Hepatocyte (in vitro differentiated cells): ENCODE measurements at regions not wholly inside any gene's neighbourhood (a gene's known extent, or its start where the extent isn't known, plus 50 kb on each side); places are given as distances from the start of the nearest gene placed in this dataset.

Experiments used
- DNase-seq: peaks from one replicate; pipeline ENCODE4 v3.0.0-alpha.2; 2016; ENCODE audit warnings: low spot score
- H2AFZ ChIP-seq: fragments of 200-600 bp; sonication (generic); 2 replicates; pipeline ENCODE4 v1.6.0; 2016; ENCODE audit warnings: antibody characterized with exemption, mild to moderate bottlenecking
- H3K27ac ChIP-seq: fragments of 200-600 bp; sonication (generic); 2 replicates; pipeline ENCODE4 v1.5.1; 2016; ENCODE audit warnings: mild to moderate bottlenecking
- H3K27me3 ChIP-seq: fragments of 200-600 bp; sonication (generic); 2 replicates; pipeline ENCODE4 v1.6.1; 2016
- H3K36me3 ChIP-seq: fragments of 200-600 bp; sonication (generic); replicated peaks from 2 replicates; pipeline ENCODE4 v1.5.1; 2016; ENCODE audit warnings: low read depth; ENCODE audit not compliant: insufficient read depth
- H3K4me1 ChIP-seq: fragments of 200-600 bp; sonication (generic); 2 replicates; pipeline ENCODE4 v1.5.1; 2016; ENCODE audit warnings: mild to moderate bottlenecking, moderate library complexity; ENCODE audit not compliant: insufficient read depth
- H3K4me2 ChIP-seq: fragments of 200-600 bp; sonication (generic); 2 replicates; pipeline ENCODE4 v1.6.0; 2016
- H3K4me3 ChIP-seq: fragments of 200-600 bp; sonication (generic); 2 replicates; pipeline ENCODE4 v1.5.1; 2016; ENCODE audit warnings: mild to moderate bottlenecking
- H3K79me2 ChIP-seq: fragments of 200-600 bp; sonication (generic); 2 replicates; pipeline ENCODE4 v1.6.0; 2017; ENCODE audit warnings: mild to moderate bottlenecking
- H3K9me2 ChIP-seq: fragments of 200-600 bp; sonication (generic); replicated peaks from 2 replicates; pipeline ENCODE4 v1.6.0; 2017; ENCODE audit warnings: mild to moderate bottlenecking; ENCODE audit not compliant: insufficient read depth
- H3K9me3 ChIP-seq: fragments of 200-600 bp; sonication (generic); 2 replicates; pipeline ENCODE4 v1.5.1; 2016; ENCODE audit warnings: low read depth, mild to moderate bottlenecking
- H4K20me1 ChIP-seq: fragments of 200-600 bp; sonication (generic); 2 replicates; pipeline ENCODE4 v1.6.0; 2016; ENCODE audit warnings: mild to moderate bottlenecking; ENCODE audit not compliant: insufficient read depth, poor library complexity, severe bottlenecking
- CTCF ChIP-seq: fragments of 200-600 bp; sonication (generic); IDR thresholded peaks from 2 replicates; pipeline ENCODE4 v1.5.1; 2016; ENCODE audit warnings: antibody characterized with exemption, mild to moderate bottlenecking; ENCODE audit not compliant: poor library complexity
- EZH2 ChIP-seq: fragments of 200-600 bp; sonication (generic); IDR thresholded peaks from 2 replicates; pipeline ENCODE4 v1.6.1; 2016; ENCODE audit warnings: antibody characterized with exemption, mild to moderate bottlenecking, borderline replicate concordance
- EZH2phosphoT487 ChIP-seq: fragments of 200-600 bp; sonication (generic); IDR thresholded peaks from one replicate; pipeline ENCODE4 v1.6.1; 2018; ENCODE audit warnings: antibody characterized with exemption, mild to moderate bottlenecking, low read depth, moderate library complexity; ENCODE audit not compliant: unreplicated experiment, severe bottlenecking
- WGBS: methylation state at CpG from one replicate; pipeline ENCODE4 v1.1.6; 2016; ENCODE audit warnings: low lambda C conversion rate; ENCODE audit errors: missing lambda C conversion rate; 5-methylcytosine and 5-hydroxymethylcytosine counted together

GRCh38 chr10:60508037-60508436, 118.4 kb upstream of the ANK3 start:
- Histone ChIP-seq H3K4me1 (no peaks in the 10 kb centered on the region), H3K79me2 (no peaks in the 10 kb centered on the region), H4K20me1 (no peaks in the 10 kb centered on the region), H3K27me3 (no peaks in the 10 kb centered on the region), H3K9me2 (no peaks in the 10 kb centered on the region), H3K4me3 (no peak overlapping the region), H3K4me2 (no peak overlapping the region), H3K9me3 (no peaks in the 10 kb centered on the region), H3K27ac (no peak overlapping the region), H2AFZ (no peak overlapping the region), H3K36me3 (no peaks in the 10 kb centered on the region)
- TF ChIP-seq CTCF (no peak), EZH2phosphoT487 (no peak), EZH2 (no peak)
- no peak for DNase-seq
- WGBS, result 97% methylated on average over 3 of the region's 3 CpGs

- no peak for DNase-seq
- Histone ChIP-seq H3K79me2 (no peaks in the 10 kb centered on the region), H3K4me1 (no peaks in the 10 kb centered on the region), H3K27ac (no peak overlapping the region), H2AFZ (no peak overlapping the region), H4K20me1 (no peaks in the 10 kb centered on the region), H3K9me3 (no peaks in the 10 kb centered on the region), H3K4me2 (no peak overlapping the region), H3K9me2 (no peaks in the 10 kb centered on the region), H3K36me3 (no peaks in the 10 kb centered on the region), H3K27me3 (no peaks in the 10 kb centered on the region), H3K4me3 (no peak overlapping the region)
- whole genome bisulfite sequencing, result 96% methylated on average over 4 of the region's 4 CpGs
- TF ChIP-seq EZH2 (no peak), EZH2phosphoT487 (no peak), CTCF (no peak)
These were observed 112.9 kb upstream of the ANK3 start for GRCh38 chr10:60502621-60503020.

GRCh38 chr10:60498985-60499384, 109.3 kb upstream of the ANK3 start:
- DNase-seq, result no peak
- no peaks in the 10 kb centered on the region for H3K79me2 ChIP-seq
- no peaks in the 10 kb centered on the region for H3K4me1 ChIP-seq
- H3K36me3 ChIP-seq, result no peaks in the 10 kb centered on the region
- TF ChIP-seq EZH2, result no peak
- no peak for TF ChIP-seq EZH2phosphoT487
- no peak for TF ChIP-seq CTCF
- no peak overlapping the region for H3K27ac ChIP-seq
- H2AFZ ChIP-seq, result no peak overlapping the region
- WGBS, result 93% methylated on average over 3 of the region's 3 CpGs
- no peak overlapping the region for H3K4me2 ChIP-seq
- no peak overlapping the region for H3K4me3 ChIP-seq
- no peaks in the 10 kb centered on the region for H3K9me3 ChIP-seq
- H3K9me2 ChIP-seq, result no peaks in the 10 kb centered on the region
- H3K27me3 ChIP-seq, result no peaks in the 10 kb centered on the region
- no peaks in the 10 kb centered on the region for H4K20me1 ChIP-seq

- H2AFZ ChIP-seq, result no peak overlapping the region
- H3K9me2 ChIP-seq, result no peaks in the 10 kb centered on the region
- H3K9me3 ChIP-seq, result no peaks in the 10 kb centered on the region
- WGBS, result 85% methylated on average over 1 of the region's 1 CpG
- no peak overlapping the region for H3K27ac ChIP-seq
- no peak overlapping the region for H3K4me2 ChIP-seq
- H3K36me3 ChIP-seq, result no peaks in the 10 kb centered on the region
- no peak for TF ChIP-seq CTCF
- TF ChIP-seq EZH2, result no peak
- no peak for TF ChIP-seq EZH2phosphoT487
- no peaks in the 10 kb centered on the region for H3K79me2 ChIP-seq
- DNase-seq, result no peak
- no peaks in the 10 kb centered on the region for H3K27me3 ChIP-seq
- no peaks in the 10 kb centered on the region for H4K20me1 ChIP-seq
- no peak overlapping the region for H3K4me3 ChIP-seq
- H3K4me1 ChIP-seq, result no peaks in the 10 kb centered on the region
These were observed 107.7 kb upstream of the ANK3 start for GRCh38 chr10:60497364-60497763.
